ENCODE measurements at regions not wholly inside any gene's neighbourhood (a gene's known extent, or its start where the extent isn't known, plus 50 kb on each side); places are given as distances from the start of the nearest gene placed in this dataset.

DNA sequence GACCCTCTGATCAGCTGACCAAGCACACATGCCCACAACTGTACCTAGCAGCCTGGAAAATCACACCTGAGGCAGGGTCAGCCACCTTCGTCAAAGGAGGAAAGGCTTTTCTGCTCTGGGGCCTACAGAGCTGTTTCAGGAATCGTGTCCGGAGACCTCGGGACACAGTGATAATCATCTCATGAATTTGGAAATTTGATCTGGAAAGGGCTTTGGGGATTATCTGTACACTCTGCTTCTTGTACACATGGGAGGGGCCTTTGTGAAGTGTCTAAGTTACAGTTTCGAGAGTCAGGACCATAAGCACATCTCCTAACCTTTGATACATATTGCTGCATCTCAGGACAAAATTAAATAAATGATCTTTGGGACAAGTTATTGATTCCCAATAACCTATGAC, 1421.2 kb upstream of the TENM4 start:
- no peak overlapping the region for H3K4me2 ChIP-seq (ENCODE audit: low read depth, low read length)
- CTCF ChIA-PET (ENCODE audit: low intra/inter-chr PET ratio, low total read pairs), result no interaction called here
- H3K27me3 ChIP-seq (ENCODE audit: control insufficient read depth in 1 of 2, insufficient read depth in 2 of 2, low read length in 2 of 2), result no peaks in the 10 kb centered on the region
- H3K4me1 ChIP-seq (ENCODE audit: insufficient read depth, low read length), result no peaks in the 10 kb centered on the region
- no peaks in the 10 kb centered on the region for H3K9me3 ChIP-seq (ENCODE audit: low read length)
- 0% methylated on average over 4 of the region's 5 CpGs for WGBS (ENCODE audit: low lambda C conversion rate)
- no peak overlapping the region for H3K4me3 ChIP-seq (replicated peaks in 1 of 3; ENCODE audit: insufficient read depth in 1 of 3, low read depth in 2 of 3, low read length in 3 of 3)
- in situ Hi-C loops (cut with HindIII; ENCODE audit: extremely low pct_ligation_motif_present, low pct_unique_long_range_greater_than_20kb) (no loop called here), intact Hi-C loops (cut with micrococcal nuclease; ENCODE audit: unreplicated experiment) (no loop called here)
- BruUV-seq (replicated peaks), result no TSS peak
- H3K9ac ChIP-seq (ENCODE audit: insufficient read depth, low read depth, low read length), result no peak overlapping the region
- H3K79me2 ChIP-seq (ENCODE audit: insufficient read depth, low read length), result no peaks in the 10 kb centered on the region
- ATAC-seq (no peak), FAIRE-seq (no peak), DNase-seq (ENCODE audit: low spot score) (no peak)
- H3K36me3 ChIP-seq (replicated peaks in 1 of 2; ENCODE audit: control insufficient read depth in 1 of 2, insufficient read depth in 2 of 2, low read length in 2 of 2), result no peaks in the 10 kb centered on the region
- no peak overlapping the region for H2AFZ ChIP-seq (ENCODE audit: low read length)
- POLR2A ChIA-PET, result no interaction called here
- no peaks in the 10 kb centered on the region for H4K20me1 ChIP-seq (ENCODE audit: insufficient read depth, low read length)
- H3K27ac ChIP-seq (ENCODE audit: extremely low read length, insufficient read depth, low read length), result no peak overlapping the region
- TF ChIP-seq, protein P1, sequence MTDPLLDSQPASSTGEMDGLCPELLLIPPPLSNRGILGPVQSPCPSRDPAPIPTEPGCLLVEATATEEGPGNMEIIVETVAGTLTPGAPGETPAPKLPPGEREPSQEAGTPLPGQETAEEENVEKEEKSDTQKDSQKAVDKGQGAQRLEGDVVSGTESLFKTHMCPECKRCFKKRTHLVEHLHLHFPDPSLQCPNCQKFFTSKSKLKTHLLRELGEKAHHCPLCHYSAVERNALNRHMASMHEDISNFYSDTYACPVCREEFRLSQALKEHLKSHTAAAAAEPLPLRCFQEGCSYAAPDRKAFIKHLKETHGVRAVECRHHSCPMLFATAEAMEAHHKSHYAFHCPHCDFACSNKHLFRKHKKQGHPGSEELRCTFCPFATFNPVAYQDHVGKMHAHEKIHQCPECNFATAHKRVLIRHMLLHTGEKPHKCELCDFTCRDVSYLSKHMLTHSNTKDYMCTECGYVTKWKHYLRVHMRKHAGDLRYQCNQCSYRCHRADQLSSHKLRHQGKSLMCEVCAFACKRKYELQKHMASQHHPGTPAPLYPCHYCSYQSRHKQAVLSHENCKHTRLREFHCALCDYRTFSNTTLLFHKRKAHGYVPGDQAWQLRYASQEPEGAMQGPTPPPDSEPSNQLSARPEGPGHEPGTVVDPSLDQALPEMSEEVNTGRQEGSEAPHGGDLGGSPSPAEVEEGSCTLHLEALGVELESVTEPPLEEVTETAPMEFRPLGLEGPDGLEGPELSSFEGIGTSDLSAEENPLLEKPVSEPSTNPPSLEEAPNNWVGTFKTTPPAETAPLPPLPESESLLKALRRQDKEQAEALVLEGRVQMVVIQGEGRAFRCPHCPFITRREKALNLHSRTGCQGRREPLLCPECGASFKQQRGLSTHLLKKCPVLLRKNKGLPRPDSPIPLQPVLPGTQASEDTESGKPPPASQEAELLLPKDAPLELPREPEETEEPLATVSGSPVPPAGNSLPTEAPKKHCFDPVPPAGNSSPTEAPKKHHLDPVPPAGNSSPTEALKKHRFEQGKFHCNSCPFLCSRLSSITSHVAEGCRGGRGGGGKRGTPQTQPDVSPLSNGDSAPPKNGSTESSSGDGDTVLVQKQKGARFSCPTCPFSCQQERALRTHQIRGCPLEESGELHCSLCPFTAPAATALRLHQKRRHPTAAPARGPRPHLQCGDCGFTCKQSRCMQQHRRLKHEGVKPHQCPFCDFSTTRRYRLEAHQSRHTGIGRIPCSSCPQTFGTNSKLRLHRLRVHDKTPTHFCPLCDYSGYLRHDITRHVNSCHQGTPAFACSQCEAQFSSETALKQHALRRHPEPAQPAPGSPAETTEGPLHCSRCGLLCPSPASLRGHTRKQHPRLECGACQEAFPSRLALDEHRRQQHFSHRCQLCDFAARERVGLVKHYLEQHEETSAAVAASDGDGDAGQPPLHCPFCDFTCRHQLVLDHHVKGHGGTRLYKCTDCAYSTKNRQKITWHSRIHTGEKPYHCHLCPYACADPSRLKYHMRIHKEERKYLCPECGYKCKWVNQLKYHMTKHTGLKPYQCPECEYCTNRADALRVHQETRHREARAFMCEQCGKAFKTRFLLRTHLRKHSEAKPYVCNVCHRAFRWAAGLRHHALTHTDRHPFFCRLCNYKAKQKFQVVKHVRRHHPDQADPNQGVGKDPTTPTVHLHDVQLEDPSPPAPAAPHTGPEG (CRISPR knock-in tag; IDR thresholded peaks at IDR 0.05), result no peak
- TF ChIP-seq ARNT (IDR thresholded peaks at IDR 0.05), result no peak
- no peak for TF ChIP-seq ZNF136 (CRISPR knock-in tag; IDR thresholded peaks at IDR 0.05; ENCODE audit: low read depth)
- TF ChIP-seq, protein P2, sequence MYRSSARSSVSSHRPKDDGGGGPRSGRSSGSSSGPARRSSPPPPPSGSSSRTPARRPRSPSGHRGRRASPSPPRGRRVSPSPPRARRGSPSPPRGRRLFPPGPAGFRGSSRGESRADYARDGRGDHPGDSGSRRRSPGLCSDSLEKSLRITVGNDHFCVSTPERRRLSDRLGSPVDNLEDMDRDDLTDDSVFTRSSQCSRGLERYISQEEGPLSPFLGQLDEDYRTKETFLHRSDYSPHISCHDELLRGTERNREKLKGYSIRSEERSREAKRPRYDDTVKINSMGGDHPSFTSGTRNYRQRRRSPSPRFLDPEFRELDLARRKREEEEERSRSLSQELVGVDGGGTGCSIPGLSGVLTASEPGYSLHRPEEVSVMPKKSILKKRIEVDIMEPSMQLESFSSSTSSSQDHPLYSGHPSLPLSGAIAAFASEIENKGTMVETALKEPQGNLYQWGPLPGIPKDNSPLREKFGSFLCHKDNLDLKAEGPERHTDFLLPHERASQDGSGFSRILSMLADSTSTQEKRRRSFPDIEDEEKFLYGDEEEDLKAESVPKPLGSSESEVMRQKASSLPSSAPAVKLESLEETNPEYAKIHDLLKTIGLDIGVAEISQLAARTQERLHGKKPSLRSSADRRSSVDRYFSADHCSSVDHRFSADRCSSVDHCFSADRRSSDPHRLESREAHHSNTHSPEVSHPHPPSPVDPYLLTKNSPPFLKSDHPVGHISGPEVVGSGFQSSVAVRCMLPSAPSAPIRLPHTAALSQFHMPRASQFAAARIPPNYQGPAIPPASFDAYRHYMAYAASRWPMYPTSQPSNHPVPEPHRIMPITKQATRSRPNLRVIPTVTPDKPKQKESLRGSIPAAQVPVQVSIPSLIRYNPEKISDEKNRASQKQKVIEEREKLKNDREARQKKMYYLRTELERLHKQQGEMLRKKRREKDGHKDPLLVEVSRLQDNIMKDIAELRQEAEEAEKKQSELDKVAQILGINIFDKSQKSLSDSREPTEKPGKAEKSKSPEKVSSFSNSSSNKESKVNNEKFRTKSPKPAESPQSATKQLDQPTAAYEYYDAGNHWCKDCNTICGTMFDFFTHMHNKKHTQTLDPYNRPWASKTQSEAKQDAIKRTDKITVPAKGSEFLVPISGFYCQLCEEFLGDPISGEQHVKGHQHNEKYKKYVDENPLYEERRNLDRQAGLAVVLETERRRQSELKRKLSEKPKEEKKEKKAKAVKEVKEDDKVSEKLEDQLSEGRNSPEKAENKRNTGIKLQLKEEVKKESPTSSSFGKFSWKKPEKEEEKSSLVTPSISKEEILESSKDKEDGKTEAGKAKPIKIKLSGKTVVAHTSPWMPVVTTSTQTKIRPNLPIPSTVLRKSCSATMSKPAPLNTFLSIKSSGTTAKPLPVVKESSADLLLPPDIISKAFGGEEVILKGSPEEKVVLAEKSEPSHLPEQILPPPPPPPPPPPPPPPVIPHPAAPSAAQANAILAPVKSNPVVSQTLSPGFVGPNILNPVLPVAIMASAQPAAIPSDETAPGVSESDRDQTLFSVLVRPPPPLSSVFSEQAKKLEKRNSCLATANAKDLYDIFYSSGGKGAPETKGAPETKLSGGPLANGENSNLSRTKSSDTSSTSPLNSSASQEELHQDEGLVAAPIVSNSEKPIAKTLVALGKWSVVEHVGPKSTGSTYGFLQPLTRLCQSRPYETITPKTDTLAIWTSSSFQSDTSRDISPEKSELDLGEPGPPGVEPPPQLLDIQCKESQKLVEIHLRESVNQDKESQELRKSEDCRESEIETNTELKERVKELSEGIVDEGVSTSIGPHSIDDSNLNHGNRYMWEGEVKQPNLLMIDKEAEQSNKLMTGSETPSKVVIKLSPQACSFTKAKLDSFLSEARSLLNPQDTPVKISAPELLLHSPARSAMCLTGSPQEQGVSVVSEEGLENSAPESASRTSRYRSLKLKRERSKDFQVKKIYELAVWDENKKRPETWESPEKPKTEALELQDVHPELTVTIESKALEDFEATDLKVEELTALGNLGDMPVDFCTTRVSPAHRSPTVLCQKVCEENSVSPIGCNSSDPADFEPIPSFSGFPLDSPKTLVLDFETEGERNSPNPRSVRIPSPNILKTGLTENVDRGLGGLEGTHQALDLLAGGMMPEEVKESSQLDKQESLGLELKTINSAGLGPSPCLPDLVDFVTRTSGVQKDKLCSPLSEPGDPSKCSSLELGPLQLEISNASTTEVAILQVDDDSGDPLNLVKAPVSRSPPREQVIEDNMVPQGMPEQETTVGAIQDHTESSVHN (CRISPR knock-in tag; IDR thresholded peaks at IDR 0.05), result no peak
- TF ChIP-seq, protein P3, sequence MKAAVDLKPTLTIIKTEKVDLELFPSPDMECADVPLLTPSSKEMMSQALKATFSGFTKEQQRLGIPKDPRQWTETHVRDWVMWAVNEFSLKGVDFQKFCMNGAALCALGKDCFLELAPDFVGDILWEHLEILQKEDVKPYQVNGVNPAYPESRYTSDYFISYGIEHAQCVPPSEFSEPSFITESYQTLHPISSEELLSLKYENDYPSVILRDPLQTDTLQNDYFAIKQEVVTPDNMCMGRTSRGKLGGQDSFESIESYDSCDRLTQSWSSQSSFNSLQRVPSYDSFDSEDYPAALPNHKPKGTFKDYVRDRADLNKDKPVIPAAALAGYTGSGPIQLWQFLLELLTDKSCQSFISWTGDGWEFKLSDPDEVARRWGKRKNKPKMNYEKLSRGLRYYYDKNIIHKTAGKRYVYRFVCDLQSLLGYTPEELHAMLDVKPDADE (CRISPR knock-in tag; IDR thresholded peaks at IDR 0.05), result no peak
